ENCODE measurements at regions not wholly inside any gene's neighbourhood (a gene's known extent, or its start where the extent isn't known, plus 50 kb on each side); places are given as distances from the start of the nearest gene placed in this dataset.
"Not testable (repeated sequence)": the region's sequence is repeated elsewhere in the genome, so short reads cannot be mapped to it uniquely, and the experiment has no call there.

GRCh38 chr1:116850436-116850835 lies 59.3 kb upstream of the PTGFRN start:
- intact Hi-C loops (cut with micrococcal nuclease): no loop called here

GRCh38 chr1:116851189-116851588 lies 58.5 kb upstream of the PTGFRN start:
- intact Hi-C loops (cut with micrococcal nuclease): not testable (repeated sequence)

- intact Hi-C loops (cut with micrococcal nuclease): no loop called here
Measured at GRCh38 chr1:116851846-116852245, 57.9 kb upstream of the PTGFRN start.

DNA sequence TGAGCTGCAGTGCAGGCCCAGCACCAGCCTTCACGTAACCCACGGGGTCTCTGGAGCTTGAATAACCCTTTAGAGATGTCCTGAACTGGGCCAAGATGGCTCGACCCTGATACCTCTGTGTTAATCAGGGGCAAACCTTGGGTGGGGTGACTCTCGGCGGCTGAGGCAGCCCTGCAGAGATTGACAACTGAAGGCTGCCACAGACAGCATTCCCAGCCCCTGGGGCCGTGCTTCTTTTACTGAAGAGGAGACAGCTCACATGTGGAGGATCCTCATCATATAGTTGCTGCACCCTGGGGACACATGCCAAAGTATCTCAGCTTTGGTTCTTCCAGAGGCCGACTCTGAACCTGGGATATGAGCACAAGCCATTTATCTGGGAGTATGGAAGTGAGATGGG lies 57.3 kb upstream of the PTGFRN start:
- intact Hi-C loops (cut with micrococcal nuclease): no loop called here

GRCh38 chr1:116852910-116853309 lies 56.8 kb upstream of the PTGFRN start:
- intact Hi-C loops (cut with micrococcal nuclease): no loop called here

DNA sequence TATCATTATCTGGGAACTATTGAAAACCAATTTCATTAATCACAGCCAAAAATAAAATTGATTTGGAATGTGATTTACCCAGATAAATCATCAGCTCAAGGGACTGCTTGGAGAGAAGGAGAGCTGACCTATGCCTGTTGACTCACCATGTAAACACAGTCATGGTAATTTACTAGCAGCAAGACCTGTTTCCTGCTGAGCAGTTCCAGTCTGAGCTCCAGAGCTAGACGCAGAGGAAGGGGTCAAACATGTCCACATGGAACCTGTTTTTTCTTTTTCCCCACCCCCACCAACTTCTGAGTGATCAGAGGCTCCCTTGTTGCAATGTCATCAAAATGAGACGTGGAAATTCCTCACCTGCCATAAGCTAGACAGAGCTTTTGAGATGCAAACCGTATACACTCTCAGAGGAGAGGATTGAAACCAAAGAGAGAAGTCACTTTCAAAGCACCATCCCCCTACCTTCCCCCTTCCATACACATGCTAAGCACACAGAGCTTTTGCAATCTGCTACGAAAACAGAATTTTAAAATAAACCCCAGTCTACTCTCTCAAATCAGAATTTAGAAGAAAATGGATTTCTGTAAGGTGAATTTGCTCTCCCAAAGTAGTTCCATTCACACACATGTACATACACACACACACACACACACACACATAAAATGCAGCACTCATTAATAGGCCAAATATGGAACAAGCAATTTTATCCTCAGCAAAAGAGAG lies 55.9 kb upstream of the PTGFRN start:
- intact Hi-C loops (cut with micrococcal nuclease): no loop called here

GRCh38 chr1:116854403-116854690 lies 55.4 kb upstream of the PTGFRN start:
- intact Hi-C loops (cut with micrococcal nuclease): no loop called here

GRCh38 chr1:116854716-116855115 lies 55.0 kb upstream of the PTGFRN start:
- intact Hi-C loops (cut with micrococcal nuclease): no loop called here

GRCh38 chr1:116855191-116855619 lies 54.5 kb upstream of the PTGFRN start:
- intact Hi-C loops (cut with micrococcal nuclease): no loop called here

DNA sequence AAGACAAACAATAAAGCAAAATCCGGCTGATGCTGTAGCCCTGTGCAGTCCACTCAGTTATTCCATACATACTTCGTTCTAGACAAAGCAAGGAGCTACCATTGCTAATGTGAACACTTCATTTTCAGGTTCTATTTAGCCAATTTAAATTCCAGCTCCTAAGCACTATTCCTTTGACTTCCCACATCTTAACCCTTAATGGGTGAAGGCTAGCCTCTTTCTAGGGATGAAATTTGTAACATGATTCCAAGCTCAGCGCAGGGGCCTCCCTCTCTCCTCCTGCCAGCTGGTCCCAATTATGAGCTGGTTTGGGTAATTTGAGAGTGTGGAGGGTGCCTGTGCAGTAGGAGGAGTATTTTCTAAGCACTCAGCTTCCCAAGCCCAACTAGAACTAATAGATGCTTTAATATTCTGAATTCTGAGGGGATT lies 53.9 kb upstream of the PTGFRN start:
- intact Hi-C loops (cut with micrococcal nuclease): no loop called here

- intact Hi-C loops (cut with micrococcal nuclease): no loop called here
Measured at GRCh38 chr1:116856312-116856711, 53.4 kb upstream of the PTGFRN start.

DNA sequence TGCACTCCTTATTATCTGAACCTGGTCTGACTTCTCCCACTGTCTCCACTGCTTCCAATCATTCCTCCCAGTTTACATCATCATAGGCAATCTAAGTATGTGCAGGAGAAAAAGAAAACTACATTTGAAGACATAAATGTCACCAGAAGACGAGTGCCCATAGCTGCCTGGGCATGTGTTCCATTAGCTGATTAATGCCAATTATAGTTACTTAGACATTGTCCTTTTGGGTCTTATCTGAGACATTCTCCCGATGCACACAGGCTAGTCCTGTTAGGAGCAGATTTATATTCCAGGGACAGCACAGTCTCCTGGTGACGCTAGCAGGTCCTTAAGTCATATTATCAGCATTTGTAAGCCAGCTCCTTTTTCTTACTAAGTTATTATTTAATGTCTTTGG lies 52.6 kb upstream of the PTGFRN start:
- intact Hi-C loops (cut with micrococcal nuclease): no loop called here
